K562 (cell line): ENCODE measurements at regions not wholly inside any gene's neighbourhood (a gene's known extent, or its start where the extent isn't known, plus 50 kb on each side); places are given as distances from the start of the nearest gene placed in this dataset.

Source experiments
- CBFA2T3 ChIP-seq: fragments of 450-650 bp; IDR thresholded peaks from 2 replicates; pipeline ENCODE4 v1.6.1; 2017
- CHD1 ChIP-seq: fragments of 200-600 bp; sonication (generic); IDR thresholded peaks from one replicate; pipeline ENCODE4 v1.6.1; 2012; ENCODE audit warnings: mild to moderate bottlenecking, moderate library complexity, low read length, inconsistent platforms
- DIDO1 ChIP-seq: fragments of 450-650 bp; IDR thresholded peaks from 2 replicates; pipeline ENCODE4 v1.6.1; 2016; ENCODE audit warnings: low read depth, missing biosample characterization, missing genetic modification characterization
- ETV6 ChIP-seq, 3 experiments: fragments of 150-350 bp in 1 of 3; sonication (generic) in 1 of 3; formaldehyde crosslinking in 1 of 3; IDR thresholded peaks; 2 replicates each; pipeline versions ENCODE4 v1.6.1 to v1.8.0; 2014 to 2022; ENCODE audit warnings: borderline replicate concordance in 2 of 3, low read depth in 2 of 3, antibody characterized with exemption in 1 of 3, low read length in 1 of 3, mild to moderate bottlenecking in 1 of 3, missing genetic modification reagents in 1 of 3
- GABPB1 ChIP-seq: sonication (generic); formaldehyde crosslinking; IDR thresholded peaks from 2 replicates; pipeline ENCODE4 v1.8.0; 2022; ENCODE audit warnings: mild to moderate bottlenecking, missing genetic modification reagents
- POLR2A ChIP-seq: fragments of 450-650 bp; conservative IDR thresholded peaks from 2 replicates; pipeline ENCODE4 v1.6.1; 2016
- TF ChIP-seq, protein P1 (sequence below), 2 experiments: fragments of 450-650 bp; formaldehyde crosslinking in 1 of 2; IDR thresholded peaks; 2 replicates each; pipeline versions ENCODE4 v1.4.0 to v1.6.1; 2014 to 2020; ENCODE audit warnings: mild to moderate bottlenecking in 2 of 2, borderline replicate concordance in 1 of 2, low read depth in 1 of 2
- TF ChIP-seq, protein P2 (sequence below), 3 experiments: IDR thresholded peaks in 2 of 3; conservative IDR thresholded peaks in 1 of 3; 2 replicates each; pipeline ENCODE4 v1.5.1; 2011 to 2012; ENCODE audit warnings: low read length in 3 of 3, mild to moderate bottlenecking in 3 of 3, control low read depth in 2 of 3, improper control_type of control experiment in 1 of 3, inconsistent platforms in 1 of 3, low read depth in 1 of 3, mixed read lengths in 1 of 3, moderate library complexity in 1 of 3; ENCODE audit not compliant: insufficient read depth in 2 of 3

DNA sequence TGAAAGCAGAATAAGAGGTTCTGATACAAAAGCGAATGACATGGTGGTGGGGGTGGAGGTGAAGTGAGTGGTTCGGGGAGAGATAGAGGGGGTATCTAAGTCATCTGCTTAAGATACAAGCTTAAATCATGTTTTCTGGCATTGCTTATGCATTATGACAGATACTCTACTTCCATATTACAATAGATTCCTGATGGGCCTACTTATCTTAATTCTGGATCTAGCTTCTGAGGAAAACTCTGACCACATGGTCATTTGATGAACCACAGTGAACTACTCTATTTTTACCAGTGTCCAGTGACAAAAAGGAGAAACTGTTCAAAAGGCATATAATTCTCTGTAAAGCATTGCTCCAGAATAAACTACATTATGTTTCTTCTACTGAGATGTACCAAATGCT lies 673.7 kb upstream of the CCDC54 start:
- TF ChIP-seq CHD1: no peak
- TF ChIP-seq POLR2A: no peak
- TF ChIP-seq, protein P1, sequence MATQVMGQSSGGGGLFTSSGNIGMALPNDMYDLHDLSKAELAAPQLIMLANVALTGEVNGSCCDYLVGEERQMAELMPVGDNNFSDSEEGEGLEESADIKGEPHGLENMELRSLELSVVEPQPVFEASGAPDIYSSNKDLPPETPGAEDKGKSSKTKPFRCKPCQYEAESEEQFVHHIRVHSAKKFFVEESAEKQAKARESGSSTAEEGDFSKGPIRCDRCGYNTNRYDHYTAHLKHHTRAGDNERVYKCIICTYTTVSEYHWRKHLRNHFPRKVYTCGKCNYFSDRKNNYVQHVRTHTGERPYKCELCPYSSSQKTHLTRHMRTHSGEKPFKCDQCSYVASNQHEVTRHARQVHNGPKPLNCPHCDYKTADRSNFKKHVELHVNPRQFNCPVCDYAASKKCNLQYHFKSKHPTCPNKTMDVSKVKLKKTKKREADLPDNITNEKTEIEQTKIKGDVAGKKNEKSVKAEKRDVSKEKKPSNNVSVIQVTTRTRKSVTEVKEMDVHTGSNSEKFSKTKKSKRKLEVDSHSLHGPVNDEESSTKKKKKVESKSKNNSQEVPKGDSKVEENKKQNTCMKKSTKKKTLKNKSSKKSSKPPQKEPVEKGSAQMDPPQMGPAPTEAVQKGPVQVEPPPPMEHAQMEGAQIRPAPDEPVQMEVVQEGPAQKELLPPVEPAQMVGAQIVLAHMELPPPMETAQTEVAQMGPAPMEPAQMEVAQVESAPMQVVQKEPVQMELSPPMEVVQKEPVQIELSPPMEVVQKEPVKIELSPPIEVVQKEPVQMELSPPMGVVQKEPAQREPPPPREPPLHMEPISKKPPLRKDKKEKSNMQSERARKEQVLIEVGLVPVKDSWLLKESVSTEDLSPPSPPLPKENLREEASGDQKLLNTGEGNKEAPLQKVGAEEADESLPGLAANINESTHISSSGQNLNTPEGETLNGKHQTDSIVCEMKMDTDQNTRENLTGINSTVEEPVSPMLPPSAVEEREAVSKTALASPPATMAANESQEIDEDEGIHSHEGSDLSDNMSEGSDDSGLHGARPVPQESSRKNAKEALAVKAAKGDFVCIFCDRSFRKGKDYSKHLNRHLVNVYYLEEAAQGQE (IDR thresholded peaks at IDR 0.05; ENCODE audit: borderline replicate concordance): no peak
- TF ChIP-seq, protein P1 (CRISPR knock-in tag; IDR thresholded peaks at IDR 0.05; ENCODE audit: low read depth): no peak
- TF ChIP-seq DIDO1 (tag): no peak
- no peak for TF ChIP-seq GABPB1 (CRISPR knock-in tag)
- no peak for TF ChIP-seq ETV6 (IDR thresholded peaks at IDR 0.05; ENCODE audit: borderline replicate concordance in 1 of 2, low read depth in 2 of 2, low read length in 1 of 2)
- no peak for TF ChIP-seq ETV6 (CRISPR knock-in tag; IDR thresholded peaks at IDR 0.05; ENCODE audit: borderline replicate concordance)
- TF ChIP-seq, protein P2, sequence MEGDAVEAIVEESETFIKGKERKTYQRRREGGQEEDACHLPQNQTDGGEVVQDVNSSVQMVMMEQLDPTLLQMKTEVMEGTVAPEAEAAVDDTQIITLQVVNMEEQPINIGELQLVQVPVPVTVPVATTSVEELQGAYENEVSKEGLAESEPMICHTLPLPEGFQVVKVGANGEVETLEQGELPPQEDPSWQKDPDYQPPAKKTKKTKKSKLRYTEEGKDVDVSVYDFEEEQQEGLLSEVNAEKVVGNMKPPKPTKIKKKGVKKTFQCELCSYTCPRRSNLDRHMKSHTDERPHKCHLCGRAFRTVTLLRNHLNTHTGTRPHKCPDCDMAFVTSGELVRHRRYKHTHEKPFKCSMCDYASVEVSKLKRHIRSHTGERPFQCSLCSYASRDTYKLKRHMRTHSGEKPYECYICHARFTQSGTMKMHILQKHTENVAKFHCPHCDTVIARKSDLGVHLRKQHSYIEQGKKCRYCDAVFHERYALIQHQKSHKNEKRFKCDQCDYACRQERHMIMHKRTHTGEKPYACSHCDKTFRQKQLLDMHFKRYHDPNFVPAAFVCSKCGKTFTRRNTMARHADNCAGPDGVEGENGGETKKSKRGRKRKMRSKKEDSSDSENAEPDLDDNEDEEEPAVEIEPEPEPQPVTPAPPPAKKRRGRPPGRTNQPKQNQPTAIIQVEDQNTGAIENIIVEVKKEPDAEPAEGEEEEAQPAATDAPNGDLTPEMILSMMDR (IDR thresholded peaks at IDR 0.05 in 2 of 3, conservative IDR thresholded peaks at IDR 0.05 in 1 of 3; ENCODE audit: insufficient read depth in 2 of 3, low read depth in 1 of 3, low read length in 3 of 3): no peak
- no peak for TF ChIP-seq CBFA2T3
